ENCODE measurements at regions not wholly inside any gene's neighbourhood (a gene's known extent, or its start where the extent isn't known, plus 50 kb on each side); places are given as distances from the start of the nearest gene placed in this dataset.
A peak's percentile ranks its signal among the peaks of the same experiment; 100 is the strongest.

DNA sequence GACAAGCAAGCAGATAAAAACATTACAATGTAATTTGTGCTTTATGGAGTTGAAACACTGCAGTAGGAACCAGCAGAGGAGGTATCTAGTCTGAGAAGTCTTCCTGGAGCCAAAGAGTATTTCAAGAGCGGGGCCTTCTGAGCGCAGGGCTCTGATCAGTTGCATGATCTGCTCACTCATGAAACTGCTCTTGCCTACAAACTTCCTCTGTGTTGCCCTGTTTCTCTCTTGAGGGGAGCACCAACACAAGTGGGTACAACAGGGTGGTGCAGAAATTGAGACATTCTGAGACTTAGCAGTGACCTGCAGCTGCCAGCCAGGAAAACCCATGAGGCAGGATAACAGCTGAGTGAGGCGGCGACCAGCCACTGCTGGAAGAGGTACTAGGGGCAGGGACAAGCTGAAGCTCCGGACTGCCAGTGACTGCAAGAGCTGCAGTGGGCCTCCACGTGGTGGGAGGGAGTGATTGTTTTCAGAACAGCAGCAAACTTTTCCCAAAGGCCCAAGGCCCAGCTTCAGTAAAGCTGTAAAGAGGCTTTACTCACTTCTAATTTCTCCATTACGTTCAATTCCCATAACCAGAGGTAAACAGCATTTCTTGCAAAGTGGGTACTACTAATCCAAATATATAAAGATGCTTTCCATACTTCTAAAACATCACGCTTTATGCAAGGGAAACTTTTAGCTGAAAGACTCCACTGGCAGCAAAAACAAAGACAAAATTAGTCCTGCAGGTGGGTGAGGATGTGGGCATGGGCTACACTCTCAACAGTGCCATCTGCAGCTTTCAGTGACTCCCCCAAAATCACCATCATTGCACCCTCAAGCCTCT lies 69.0 kb upstream of the LPP start:
- TF ChIP-seq POLR2A (IDR thresholded peaks at IDR 0.05), result no peak
- TF ChIP-seq, protein P1, sequence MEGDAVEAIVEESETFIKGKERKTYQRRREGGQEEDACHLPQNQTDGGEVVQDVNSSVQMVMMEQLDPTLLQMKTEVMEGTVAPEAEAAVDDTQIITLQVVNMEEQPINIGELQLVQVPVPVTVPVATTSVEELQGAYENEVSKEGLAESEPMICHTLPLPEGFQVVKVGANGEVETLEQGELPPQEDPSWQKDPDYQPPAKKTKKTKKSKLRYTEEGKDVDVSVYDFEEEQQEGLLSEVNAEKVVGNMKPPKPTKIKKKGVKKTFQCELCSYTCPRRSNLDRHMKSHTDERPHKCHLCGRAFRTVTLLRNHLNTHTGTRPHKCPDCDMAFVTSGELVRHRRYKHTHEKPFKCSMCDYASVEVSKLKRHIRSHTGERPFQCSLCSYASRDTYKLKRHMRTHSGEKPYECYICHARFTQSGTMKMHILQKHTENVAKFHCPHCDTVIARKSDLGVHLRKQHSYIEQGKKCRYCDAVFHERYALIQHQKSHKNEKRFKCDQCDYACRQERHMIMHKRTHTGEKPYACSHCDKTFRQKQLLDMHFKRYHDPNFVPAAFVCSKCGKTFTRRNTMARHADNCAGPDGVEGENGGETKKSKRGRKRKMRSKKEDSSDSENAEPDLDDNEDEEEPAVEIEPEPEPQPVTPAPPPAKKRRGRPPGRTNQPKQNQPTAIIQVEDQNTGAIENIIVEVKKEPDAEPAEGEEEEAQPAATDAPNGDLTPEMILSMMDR (IDR thresholded peaks at IDR 0.05 in 4 of 5, conservative IDR thresholded peaks at IDR 0.05 in 1 of 5), result no peak
- H3K27ac ChIP-seq, result peak overlapping the region in 1 of 4 donors; percentile 7
- no peaks in the 10 kb centered on the region for H3K9me3 ChIP-seq
- DNase-seq, result no peak
- H3K36me3 ChIP-seq, result no peaks in the 10 kb centered on the region
- peaks cover 10 to 15% of the 10 kb centered on the region in 2 donors for H3K4me1 ChIP-seq
- ATAC-seq, result no peak
- intact Hi-C loops (cut with DNase I; ENCODE audit: low total_unique reads), result no loop called here
- in situ Hi-C loops (cut with MboI; ENCODE audit: low sequenced_read_pairs in 4 of 4), result no loop called here
- no peaks in the 10 kb centered on the region for H3K27me3 ChIP-seq
- H3K4me3 ChIP-seq, result no peak overlapping the region

DNA sequence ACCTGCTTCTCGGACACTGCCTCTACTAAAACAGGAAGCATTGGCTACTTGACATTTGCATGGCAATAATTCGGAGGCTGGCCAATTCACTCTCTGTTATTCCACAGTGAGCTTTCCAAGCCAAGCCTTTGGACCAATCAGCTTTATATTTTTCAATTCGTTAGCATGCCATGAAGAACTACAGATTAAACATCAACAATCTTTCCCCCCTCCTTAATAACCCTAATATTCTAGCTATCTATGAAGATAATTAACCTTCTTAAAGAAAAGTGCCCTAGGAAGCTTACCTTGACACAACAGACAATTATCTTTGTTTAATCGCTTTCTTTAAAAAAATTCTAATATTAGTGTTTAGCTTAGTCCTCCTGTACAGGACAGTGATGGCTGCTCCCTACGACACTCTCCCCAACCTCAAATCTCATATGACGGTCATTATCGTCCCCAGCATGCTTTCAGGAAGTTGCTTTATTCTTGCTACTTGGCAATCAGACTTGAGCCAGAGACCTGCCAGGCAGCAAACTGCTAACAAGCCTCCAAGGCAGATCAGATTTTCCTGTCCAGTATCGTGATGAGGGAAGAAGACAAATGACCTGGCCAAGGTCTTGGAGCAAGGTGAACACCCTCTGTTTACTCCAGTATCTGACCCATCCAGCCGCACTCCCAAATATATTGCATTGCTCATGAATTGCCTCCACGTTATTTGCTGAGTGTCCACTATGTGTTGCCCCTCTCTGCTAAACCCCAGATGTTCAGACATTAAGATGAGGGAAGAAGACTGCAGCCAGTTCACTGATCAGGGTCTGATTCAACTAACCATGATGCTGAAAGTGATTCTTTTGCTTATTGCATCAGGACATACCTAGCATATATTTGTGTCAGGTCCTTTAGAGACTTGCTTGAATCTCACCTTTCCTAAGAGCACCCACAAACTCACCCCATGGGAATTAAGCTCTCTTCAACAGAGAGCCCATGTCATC lies 68.1 kb upstream of the LPP start:
- DNase-seq (no peak), ATAC-seq (no peak)
- no peak for TF ChIP-seq POLR2A (IDR thresholded peaks at IDR 0.05)
- TF ChIP-seq, protein P1 (IDR thresholded peaks at IDR 0.05 in 4 of 5, conservative IDR thresholded peaks at IDR 0.05 in 1 of 5), result no peak
- intact Hi-C loops (cut with DNase I; ENCODE audit: low total_unique reads) (no loop called here), in situ Hi-C loops (cut with MboI; ENCODE audit: low sequenced_read_pairs in 4 of 4) (no loop called here)
- Histone ChIP-seq H3K36me3 (no peaks in the 10 kb centered on the region), H3K4me3 (no peak overlapping the region), H3K27me3 (no peaks in the 10 kb centered on the region), H3K9me3 (no peaks in the 10 kb centered on the region), H3K4me1 (peaks cover 10 to 15% of the 10 kb centered on the region in 2 donors), H3K27ac (no peak overlapping the region)

DNA sequence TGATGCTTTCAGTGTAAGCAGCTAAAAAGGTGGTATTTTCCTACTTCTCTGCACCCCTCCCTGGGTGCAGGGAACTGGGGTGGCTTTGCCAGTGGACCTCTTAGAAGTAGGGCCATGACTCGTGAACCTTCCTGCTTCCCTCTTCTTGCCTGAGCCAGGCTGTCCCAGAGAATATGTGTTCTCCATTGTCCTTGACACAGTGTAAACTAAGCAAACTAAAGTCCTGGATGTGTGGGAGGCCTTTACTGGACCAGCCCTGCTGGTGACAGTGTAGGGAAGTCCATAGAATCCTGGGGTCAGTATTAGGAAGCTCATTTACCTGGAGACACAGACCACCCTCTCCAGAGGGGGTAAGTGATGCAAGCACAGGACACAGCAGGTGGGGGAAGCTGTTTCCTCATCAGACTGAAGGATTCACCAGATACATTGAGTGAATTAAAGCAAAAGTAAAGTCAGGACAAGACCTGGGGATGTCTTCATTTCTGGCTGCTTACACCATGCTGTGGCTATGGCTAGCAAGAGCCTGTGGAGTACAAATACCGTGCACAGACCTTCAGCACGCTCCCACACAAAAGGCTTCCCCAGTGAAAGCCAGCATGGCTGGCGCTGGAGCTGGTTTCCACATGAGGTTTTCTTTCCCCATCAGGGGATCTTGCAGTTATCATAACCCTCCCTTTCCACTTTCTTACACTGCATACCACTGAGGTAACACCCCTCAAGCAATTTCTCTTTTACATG lies 64.8 kb upstream of the LPP start:
- intact Hi-C loops (cut with DNase I; ENCODE audit: low total_unique reads), result no loop called here
- TF ChIP-seq, protein P1 (IDR thresholded peaks at IDR 0.05 in 4 of 5, conservative IDR thresholded peaks at IDR 0.05 in 1 of 5), result no peak
- TF ChIP-seq POLR2A (IDR thresholded peaks at IDR 0.05), result no peak
- no peak for ATAC-seq
- peaks cover 10 to 15% of the 10 kb centered on the region in 2 donors for H3K4me1 ChIP-seq
- H3K27me3 ChIP-seq, result no peaks in the 10 kb centered on the region
- in situ Hi-C loops (cut with MboI; ENCODE audit: low sequenced_read_pairs in 4 of 4), result no loop called here
- no peak overlapping the region for H3K4me3 ChIP-seq
- no peaks in the 10 kb centered on the region for H3K36me3 ChIP-seq
- DNase-seq, result no peak
- no peaks in the 10 kb centered on the region for H3K9me3 ChIP-seq
- H3K27ac ChIP-seq, result no peak overlapping the region

DNA sequence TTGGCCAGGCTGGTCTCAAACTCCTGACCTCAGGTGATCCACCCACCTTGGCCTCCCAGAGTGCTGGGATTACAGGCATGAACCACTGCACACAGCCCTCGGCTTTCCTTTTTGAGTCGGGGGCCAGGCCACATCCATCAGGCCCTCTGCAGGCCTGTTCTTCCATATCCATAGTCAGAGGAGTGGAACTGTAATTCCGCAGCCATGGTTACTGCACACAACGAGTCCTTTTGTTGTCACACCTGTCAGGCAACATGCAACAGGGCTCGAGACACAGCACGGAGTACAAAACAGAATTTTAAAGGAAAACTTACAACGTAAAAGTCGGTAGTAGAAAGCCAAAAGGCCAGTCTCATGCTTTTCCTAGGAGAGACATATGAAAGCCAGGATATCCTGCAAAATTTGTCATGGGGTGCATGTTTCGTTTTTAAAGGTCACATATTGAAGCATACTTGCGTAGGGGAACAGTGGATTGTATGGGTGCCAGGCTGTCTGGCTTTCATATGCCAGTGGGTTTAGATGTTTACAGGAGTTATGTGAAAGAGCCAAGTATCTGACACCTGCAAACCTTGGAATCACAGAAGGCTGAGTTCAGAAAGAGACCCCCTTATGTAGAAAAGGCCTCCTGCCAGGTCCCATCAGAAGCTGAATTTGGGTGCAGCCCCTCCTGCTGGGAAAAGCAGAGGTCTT lies 63.2 kb upstream of the LPP start:
- no peak overlapping the region for H3K27ac ChIP-seq
- no peaks in the 10 kb centered on the region for H3K27me3 ChIP-seq
- no peaks in the 10 kb centered on the region for H3K9me3 ChIP-seq
- no peak overlapping the region for H3K4me3 ChIP-seq
- ATAC-seq (no peak), DNase-seq (no peak)
- H3K36me3 ChIP-seq, result no peaks in the 10 kb centered on the region
- in situ Hi-C loops (cut with MboI; ENCODE audit: low sequenced_read_pairs in 4 of 4), result no loop called here
- intact Hi-C loops (cut with DNase I; ENCODE audit: low total_unique reads), result no loop called here
- TF ChIP-seq, protein P1 (IDR thresholded peaks at IDR 0.05 in 4 of 5, conservative IDR thresholded peaks at IDR 0.05 in 1 of 5), result no peak
- TF ChIP-seq POLR2A (IDR thresholded peaks at IDR 0.05), result no peak
- peaks cover 4 to 7% of the 10 kb centered on the region in 2 donors for H3K4me1 ChIP-seq

Measured in gastrocnemius medialis (tissue), 4 donors.